Ishikawa (cell line): ENCODE measurements at regions not wholly inside any gene's neighbourhood (a gene's known extent, or its start where the extent isn't known, plus 50 kb on each side); places are given as distances from the start of the nearest gene placed in this dataset.

Experiments
- CEBPB ChIP-seq: IDR thresholded peaks from 2 replicates; pipeline ENCODE4 v1.6.1; 2012
- CREB1 ChIP-seq: IDR thresholded peaks from 2 replicates; pipeline ENCODE4 v1.6.1; 2012; ENCODE audit warnings: low read depth
- EGR1 ChIP-seq: IDR thresholded peaks from 2 replicates; pipeline ENCODE4 v1.6.1; 2012
- EP300 ChIP-seq: IDR thresholded peaks from 2 replicates; pipeline ENCODE4 v1.6.1; 2012; ENCODE audit warnings: borderline replicate concordance
- FOXM1 ChIP-seq: IDR thresholded peaks from 2 replicates; pipeline ENCODE4 v1.6.1; 2012; ENCODE audit warnings: low read depth, borderline replicate concordance
- MAX ChIP-seq: IDR thresholded peaks from 2 replicates; pipeline ENCODE4 v1.6.1; 2012
- NFIC ChIP-seq: IDR thresholded peaks from 2 replicates; pipeline ENCODE4 v1.6.1; 2012
- RAD21 ChIP-seq: IDR thresholded peaks from 2 replicates; pipeline ENCODE4 v1.6.1; 2012; ENCODE audit warnings: low read depth
- REST ChIP-seq: IDR thresholded peaks from 2 replicates; pipeline ENCODE4 v1.6.1; 2012; ENCODE audit warnings: low read depth, mild to moderate bottlenecking
- TAF1 ChIP-seq: IDR thresholded peaks from 2 replicates; pipeline ENCODE4 v1.6.1; 2012; ENCODE audit warnings: low read depth, mild to moderate bottlenecking
- TCF12 ChIP-seq: IDR thresholded peaks from 2 replicates; pipeline ENCODE4 v1.6.1; 2012; ENCODE audit warnings: low read depth
- TEAD4 ChIP-seq: IDR thresholded peaks from 2 replicates; pipeline ENCODE4 v1.6.1; 2012
- USF1 ChIP-seq: IDR thresholded peaks from 2 replicates; pipeline ENCODE4 v1.6.1; 2012
- YY1 ChIP-seq: IDR thresholded peaks from 2 replicates; pipeline ENCODE4 v1.6.1; 2012; ENCODE audit warnings: low read depth
- ZBTB7A ChIP-seq: IDR thresholded peaks from 2 replicates; pipeline ENCODE4 v1.6.1; 2012; ENCODE audit warnings: low read depth

- TF ChIP-seq NFIC (no peak), TEAD4 (no peak), MAX (no peak), USF1 (no peak), ZBTB7A (no peak), EP300 (no peak), YY1 (no peak), TAF1 (no peak), TCF12 (no peak), EGR1 (no peak), RAD21 (no peak), FOXM1 (no peak), CEBPB (no peak), CREB1 (no peak), REST (no peak)
Measured at GRCh38 chr5:103393101-103393754, 134.7 kb downstream of the MACIR start.

- no peak for TF ChIP-seq EGR1
- TF ChIP-seq USF1 = no peak
- TF ChIP-seq ZBTB7A = no peak
- no peak for TF ChIP-seq NFIC
- no peak for TF ChIP-seq TCF12
- no peak for TF ChIP-seq MAX
- TF ChIP-seq TAF1 = no peak
- no peak for TF ChIP-seq REST
Measured at GRCh38 chr5:103391659-103392058, 133.1 kb downstream of the MACIR start.

GRCh38 chr5:103389846-103390245 lies 131.3 kb downstream of the MACIR start:
- no peak for TF ChIP-seq MAX
- TF ChIP-seq USF1 = no peak
- no peak for TF ChIP-seq RAD21
- no peak for TF ChIP-seq FOXM1
- TF ChIP-seq REST = no peak
- no peak for TF ChIP-seq NFIC
- TF ChIP-seq CEBPB = no peak
- TF ChIP-seq EP300 = no peak
- TF ChIP-seq YY1 = no peak
- no peak for TF ChIP-seq ZBTB7A
- no peak for TF ChIP-seq CREB1
- TF ChIP-seq TEAD4 = no peak
- no peak for TF ChIP-seq TCF12
- TF ChIP-seq TAF1 = no peak
- TF ChIP-seq EGR1 = no peak

- no peak for TF ChIP-seq FOXM1
- no peak for TF ChIP-seq EP300
- no peak for TF ChIP-seq EGR1
- TF ChIP-seq RAD21 = no peak
- TF ChIP-seq NFIC = no peak
- TF ChIP-seq TCF12 = no peak
- no peak for TF ChIP-seq TEAD4
- TF ChIP-seq TAF1 = no peak
- no peak for TF ChIP-seq USF1
- TF ChIP-seq ZBTB7A = no peak
- no peak for TF ChIP-seq YY1
- TF ChIP-seq CEBPB = no peak
- TF ChIP-seq REST = no peak
- no peak for TF ChIP-seq MAX
- TF ChIP-seq CREB1 = no peak
Measured at GRCh38 chr5:103389357-103389756, 130.8 kb downstream of the MACIR start.
